ENCODE measurements at regions not wholly inside any gene's neighbourhood (a gene's known extent, or its start where the extent isn't known, plus 50 kb on each side); places are given as distances from the start of the nearest gene placed in this dataset.
"Not testable (repeated sequence)": the region's sequence is repeated elsewhere in the genome, so short reads cannot be mapped to it uniquely, and the experiment has no call there.

DNA sequence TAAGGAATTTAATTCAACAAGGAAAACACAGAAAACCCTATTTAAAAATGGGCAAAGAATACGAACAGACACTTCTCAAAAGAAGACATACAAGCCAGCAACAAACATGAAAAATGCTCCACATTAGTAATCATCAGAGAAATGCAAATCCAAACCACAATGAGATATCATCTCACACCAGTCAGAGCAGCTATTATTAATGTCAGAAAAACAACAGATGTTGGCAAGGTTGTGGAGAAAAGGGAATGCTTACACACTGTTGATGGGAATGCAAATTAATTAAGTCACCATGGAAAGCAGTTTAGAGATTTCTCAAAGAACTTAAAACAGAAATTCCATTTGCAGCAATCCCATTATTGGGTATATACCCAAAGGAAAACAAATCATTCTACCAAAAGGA, 55.2 kb downstream of the GCC1 start:
- DNase-seq = no peak

DNA sequence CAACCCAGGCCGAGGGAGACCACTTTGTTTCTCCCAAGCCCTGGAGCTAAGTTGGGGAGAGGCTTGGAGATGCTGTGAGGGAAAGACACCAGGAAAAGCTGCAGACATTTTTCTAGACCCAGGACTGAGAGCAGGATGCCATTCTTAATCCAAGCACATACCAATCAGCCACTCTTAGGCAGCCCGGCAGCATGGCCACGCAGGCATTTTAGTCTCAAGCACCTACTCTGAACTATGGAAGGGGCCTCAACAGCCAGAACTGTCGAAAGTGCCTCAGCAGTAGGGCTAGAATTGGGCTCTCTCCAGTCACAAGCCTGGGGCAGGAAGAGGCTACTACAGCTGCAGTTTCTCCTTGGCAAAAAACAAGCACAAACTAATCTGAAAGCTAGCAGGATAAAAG, 57.8 kb downstream of the GCC1 start:
- DNase-seq = no peak

DNA sequence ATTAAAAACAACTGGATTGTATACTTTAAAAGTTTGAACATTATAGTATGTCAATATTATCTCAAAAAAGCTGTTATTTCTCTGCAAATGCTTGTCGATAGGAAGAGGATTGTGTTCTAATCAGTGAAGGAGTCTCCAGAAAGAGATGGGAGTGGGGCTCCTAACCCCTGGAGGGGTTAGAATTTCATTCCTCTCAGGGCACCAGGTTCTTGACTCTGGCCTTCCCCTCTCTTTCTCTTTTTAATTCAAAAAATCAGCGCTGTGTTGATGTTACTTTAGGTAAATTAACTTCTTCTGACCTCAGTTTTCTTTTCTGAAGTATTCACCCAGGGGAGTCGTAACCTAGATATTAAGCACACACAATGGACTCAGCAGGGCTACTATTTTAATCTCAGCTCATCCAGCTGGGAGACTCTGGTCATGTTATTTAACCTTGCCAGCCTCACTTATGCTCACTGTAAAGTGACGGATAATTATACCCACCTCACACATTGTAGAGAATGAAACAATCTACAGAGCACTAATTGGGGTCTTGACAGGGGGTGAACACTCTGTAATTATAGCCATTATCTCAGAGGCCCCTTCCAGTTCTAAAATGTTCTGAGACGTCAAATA, 59.4 kb downstream of the GCC1 start:
- no peak for DNase-seq

DNA sequence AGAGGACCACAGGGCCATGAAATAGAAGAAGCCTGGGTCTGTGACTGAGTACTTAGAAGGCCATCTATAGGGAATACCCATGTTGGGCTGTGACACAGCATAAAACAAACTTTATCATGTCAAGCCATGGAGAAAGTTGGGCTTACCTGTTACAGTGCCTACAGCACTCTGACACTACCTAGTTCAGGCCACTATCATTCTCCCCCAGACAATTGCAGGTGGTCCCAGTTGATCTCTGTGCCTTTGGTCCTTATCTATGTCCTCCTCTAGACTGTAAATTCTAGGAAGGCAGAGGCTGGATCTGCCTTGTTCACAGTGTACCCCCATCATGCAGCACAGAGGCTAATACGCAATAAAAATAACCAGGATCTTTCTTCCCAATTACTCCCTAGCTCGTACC, 69.1 kb downstream of the GCC1 start:
- no peak for DNase-seq

DNA sequence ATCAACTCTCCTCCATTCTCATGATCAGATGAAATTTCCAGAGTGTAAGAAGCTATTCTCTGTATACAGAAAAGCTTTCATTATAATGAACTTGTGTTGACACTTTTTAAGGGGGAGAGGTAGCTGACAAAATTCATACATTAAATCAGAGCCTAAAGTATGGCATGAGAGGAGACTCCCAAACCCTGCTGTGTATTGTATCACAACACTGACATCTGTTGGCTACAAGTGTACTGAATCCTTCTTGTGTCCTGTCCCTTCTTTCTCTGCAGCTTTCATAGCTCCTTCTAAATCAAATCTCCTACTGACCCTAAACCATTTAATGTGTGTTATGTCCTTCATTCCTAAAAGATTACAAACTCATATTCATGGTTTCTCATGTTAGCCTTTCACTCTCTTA, 70.9 kb downstream of the GCC1 start:
- DNase-seq = peak in 1 of 2 donors; percentile 44

DNA sequence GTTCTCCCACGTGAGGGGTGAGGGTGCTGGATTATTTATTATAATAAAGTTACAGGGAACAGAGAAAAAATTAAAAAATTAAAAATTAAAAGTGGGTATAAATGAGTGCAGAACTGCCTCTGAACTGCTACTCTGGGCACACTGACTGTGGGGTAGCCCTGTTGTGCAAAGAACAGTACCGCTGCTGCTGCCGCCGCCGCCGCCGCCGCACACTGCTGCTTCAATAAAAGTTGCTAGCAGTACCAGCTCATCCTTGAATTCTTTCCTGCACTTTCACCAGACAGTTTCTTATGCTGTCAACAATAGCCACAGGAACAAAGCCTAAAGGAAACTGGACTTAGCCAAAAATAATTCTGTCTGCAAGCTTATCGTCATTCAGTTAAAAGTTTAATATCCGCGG, 72.1 kb downstream of the GCC1 start:
- DNase-seq = no peak

DNA sequence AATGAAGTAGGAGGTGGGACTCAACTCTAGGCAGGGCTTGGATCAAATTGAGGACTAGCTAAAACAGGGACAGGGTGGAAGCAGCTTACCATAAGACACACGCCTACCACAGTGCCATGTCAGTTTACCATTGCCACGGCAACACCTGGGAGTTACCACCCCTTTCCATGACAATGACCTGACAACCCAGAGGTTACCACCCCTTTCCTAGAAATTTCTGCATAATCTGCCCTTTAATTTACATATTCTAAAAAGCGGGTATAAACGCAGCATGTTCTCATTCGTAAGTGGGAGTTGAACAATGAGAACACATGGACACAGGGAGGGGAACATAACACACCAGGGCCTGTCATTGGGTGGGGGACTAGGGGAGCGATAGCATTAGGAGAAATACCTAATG, 72.7 kb downstream of the GCC1 start:
- no peak for DNase-seq

DNA sequence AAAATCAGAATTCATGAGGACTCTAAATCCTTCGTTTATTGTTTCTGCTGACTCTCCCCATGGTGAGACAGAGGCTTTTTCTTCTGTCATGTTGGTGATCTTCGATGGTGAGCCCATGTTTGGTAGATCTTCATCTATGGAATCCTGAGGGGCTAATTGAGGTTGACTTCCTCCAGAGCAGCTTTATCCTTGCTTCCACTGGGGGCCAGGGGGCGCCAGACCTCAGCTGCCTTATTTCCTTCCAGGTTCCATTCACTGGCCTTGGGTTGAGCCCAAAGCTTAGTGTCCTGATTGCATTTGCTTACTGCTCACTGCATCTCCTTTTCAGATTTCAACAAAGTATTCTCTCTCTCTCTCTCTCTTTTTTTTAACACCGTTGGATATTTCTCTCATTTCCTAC, 80.7 kb downstream of the GCC1 start:
- DNase-seq = no peak

DNA sequence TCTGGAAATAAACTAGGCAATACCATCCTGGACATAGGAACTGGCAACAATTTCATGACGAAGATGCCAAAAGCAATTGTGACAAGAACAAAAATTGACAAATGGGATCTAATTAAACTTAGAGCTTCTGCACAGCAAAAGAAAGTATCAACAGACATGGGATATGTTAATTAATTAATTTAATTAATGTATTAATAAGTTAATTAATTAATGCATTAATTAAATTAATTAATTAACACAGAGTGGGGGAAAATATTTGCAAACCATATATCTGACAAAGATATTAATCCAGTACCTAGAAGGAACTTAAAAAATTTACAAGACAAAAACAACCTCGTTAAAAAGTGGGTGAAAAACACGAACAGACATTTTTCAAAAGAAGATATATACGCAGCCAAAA, 83.6 kb downstream of the GCC1 start:
- no peak for DNase-seq

DNA sequence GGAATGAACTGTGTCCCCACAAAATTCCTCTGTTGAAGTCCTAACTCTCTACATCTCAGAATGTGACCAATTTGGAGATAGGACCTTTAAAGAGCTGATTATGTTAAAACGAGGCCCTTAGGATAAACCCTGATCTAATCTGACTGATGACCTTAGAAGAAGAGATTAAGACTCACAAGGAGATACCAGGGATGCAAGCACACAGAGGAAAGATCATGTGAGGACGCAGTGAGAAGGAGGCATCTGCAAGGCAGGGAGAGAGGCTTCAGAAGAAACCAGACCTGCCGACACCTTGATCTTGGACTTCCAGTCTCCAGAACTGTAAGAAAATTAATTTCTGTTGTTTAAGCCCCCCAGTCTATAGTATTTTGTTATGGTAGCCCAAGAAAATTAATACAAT, 94.9 kb upstream of the ZNF800 start:
- no peak for DNase-seq

DNA sequence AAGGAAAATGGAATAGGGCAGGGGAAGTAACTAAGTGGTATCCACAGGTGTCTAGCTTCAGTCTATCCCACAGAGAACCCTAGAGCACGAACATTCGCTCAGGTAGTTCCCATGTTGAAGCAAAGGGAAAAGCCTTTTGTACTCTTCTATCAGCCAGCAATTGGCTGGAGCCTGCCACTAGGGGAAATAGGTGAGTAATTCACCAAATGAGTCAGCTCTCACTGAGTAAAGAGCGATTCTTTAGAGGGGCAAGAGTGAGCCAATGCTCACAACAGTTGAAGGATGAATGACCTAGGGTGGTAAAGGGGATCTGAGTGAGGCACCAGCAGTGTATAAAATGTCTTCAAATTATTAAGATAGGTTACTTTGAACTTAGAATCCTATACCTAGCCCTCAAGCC, 94.1 kb upstream of the ZNF800 start:
- no peak for DNase-seq

DNA sequence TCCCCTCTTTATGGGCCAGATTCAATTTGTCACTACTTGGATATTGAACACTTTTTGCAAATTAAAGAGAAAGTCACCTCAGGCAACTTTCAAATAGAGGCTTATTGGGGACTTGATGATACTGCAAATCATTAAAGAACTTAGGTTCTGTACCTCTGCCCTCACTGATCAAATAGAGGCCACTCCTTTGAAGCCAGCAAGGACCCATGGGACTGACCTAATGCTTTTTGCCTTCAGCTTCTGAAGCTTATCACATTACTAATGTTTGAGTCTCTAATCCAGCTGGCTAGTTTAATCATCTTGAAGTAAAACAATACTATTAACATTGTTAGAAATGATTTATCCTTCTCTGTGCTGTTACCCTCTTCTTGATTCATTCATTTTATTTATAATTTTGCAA, 93.0 kb upstream of the ZNF800 start:
- no peak for DNase-seq

DNA sequence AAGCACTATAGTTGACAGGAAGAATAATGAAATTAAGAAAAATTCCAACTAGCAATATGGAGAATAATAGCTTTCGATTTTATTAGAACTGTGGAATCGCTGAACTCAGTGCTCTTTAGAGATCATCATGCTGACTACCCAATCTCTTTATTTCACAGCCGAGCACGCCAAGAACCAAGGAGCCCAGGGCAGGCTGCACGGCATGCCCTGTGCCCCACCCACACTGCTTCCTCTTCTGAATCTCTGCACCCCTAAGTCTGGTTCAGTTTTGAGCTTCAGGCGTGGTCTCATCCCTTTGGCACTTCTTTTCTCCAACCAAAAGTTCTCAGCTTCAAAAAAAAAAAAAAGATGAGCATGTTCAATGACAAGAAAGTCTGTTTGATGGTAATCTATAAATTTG, 92.4 kb upstream of the ZNF800 start:
- DNase-seq = no peak

DNA sequence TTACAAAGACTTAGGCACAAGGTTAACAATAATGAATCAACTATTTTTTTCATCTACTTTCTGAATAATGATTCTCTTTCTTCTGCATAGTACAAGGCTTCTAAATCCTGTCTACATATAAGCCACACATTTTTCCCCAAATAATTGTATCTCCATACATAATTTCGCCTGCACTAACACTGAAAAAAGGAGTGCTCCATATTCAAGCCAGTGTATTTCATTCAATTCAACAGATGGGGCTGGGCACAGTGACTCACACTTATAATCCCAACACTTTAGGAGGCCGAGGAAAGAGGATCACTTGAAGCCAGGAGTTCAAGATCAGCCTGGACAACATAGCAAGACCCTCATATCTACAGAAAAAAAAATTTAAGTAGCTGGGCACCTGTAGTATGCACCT, 86.0 kb upstream of the ZNF800 start:
- DNase-seq = no peak

DNA sequence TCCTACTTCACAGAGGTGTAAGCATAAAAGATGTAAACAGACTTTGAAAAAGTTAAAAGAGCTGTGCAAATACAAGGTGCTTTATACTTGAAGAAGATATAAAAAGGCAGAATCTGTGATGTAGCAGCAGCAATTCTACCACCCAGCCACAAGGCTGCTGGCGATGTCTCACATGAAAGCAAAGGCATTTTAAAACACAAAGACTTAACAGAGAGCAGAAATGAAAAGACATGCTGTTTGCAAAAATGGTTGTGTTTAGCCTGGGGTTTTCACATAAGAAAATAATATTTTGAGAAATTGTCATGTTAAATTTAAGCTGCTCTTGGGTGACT, 85.5 kb upstream of the ZNF800 start:
- DNase-seq = no peak

DNA sequence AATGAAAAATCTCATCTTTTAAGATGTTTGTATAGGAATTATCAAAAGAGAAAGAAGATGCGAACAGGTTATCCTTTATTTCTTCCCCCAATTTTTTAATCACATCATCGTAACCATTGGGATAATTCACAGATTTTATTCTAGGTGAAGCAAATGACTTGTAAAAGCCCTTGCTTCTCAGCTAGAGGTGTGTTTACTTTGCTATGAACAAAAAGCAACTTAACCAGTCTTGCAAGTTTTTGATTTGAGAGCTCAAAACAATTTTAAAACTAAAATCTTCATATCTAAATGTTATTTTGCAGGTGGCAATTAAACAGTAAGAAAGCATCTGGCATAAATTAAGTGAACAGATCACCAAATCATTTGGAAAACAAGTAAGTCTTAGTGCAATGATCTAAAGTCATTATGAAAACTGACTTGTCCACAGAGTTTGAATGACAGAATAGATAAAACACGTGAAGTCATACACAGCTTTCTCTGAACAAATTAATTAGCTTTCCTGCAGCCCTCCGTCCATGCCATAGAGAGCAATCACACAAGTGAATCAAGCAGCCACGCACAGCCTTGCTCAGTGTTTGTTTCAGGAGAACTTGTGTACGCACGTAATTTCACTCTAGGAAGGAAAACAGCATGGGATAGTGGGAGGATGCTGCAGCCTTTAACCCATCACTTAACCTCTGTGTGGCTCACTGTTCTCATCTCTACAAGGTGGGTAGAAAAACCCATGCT, 85.0 kb upstream of the ZNF800 start:
- no peak for DNase-seq

DNA sequence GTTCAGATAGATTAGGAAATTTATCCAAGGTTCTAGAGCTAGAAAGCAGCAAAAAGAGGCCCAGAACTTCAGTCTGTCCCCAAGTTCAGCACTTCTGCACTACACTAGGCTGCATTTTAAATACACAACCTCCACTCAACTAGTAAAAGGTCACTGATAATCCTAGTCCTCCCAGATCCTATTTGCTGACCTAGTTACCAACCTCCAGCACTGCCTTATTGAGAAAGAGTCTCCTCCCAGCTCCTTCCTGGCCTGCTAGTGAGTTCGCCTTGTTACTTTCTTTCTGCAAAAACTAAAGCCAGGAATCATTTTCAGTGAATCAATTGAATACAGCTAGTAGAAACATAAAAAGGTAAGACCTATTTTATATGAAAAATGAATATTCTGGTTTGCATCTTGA, 84.1 kb upstream of the ZNF800 start:
- no peak for DNase-seq

DNA sequence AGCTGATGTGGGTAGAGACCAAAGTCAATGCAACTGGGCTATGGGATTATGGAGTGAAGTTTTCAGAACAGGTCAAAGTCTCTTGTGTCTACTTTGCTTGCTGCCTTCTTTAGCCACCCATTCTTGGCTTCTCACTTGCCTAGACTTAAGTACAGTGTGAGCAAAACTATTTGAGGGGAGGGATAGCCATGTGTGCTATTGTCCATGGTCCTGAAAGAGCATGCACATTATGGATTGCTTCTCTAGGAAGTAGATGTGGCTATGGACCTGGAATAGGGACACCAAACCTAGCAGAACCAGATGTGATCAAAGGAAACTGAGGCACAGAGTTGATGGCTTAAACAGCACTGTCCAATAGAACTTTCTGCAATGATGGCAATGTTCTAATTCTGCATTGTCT, 81.9 kb upstream of the ZNF800 start:
- no peak for DNase-seq

DNA sequence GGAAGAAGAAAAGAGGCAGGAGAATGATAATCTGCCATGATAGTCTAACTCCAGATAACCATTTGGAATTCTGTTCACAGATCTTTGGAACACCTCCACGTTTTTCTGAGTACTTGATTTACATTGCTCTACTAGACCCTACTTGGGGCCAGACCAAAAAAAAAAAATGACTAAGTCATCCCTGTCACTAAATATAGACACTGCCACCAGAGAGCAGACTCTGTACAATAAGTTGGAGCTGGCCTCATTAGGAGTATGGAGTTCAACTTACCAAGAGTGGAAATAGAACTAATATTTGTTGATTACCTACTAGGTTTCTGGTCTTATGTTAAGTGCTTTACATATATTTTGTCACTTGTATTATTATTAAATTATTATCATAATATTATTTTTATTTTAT, 80.9 kb upstream of the ZNF800 start:
- DNase-seq = no peak

DNA sequence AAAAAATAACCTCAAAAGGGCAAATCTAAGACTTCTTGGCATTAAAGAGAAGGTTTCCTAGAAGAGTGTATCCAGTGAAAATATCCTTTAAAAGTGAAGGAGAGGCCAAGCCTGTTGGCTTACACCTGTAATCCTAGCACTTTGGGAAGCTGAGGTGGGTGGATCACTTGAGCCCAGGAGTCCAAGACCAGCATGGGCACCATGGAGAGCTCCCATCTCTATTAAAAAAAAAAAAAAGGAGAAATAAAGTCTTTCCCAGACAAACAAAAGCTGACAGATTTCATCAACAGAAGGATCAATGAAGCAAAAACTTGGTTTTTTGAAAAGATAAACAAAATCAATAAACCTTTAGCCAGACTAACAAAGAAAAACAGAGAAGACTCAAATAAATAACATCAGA, 67.6 kb upstream of the ZNF800 start:
- no peak for DNase-seq

DNA sequence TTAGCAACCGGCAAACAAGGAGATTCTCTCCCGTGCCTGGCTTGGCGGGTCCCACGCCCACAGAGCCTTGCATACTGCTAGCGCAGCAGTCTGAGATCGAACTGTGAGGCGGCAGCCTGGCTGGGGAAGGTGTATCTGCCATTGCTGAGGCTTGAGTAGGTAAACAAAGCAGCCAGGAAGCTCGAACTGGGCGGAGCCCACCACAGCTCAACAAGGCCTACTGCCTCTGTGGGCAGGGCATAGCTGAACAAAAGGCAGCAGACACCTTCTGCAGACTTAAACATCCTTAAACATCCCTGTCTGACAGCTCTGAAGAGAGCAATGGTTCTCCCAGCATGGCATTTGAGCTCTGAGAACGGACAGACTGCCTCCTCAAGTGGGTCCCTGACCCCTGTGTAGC, 58.8 kb upstream of the ZNF800 start:
- DNase-seq = not testable (repeated sequence)

DNA sequence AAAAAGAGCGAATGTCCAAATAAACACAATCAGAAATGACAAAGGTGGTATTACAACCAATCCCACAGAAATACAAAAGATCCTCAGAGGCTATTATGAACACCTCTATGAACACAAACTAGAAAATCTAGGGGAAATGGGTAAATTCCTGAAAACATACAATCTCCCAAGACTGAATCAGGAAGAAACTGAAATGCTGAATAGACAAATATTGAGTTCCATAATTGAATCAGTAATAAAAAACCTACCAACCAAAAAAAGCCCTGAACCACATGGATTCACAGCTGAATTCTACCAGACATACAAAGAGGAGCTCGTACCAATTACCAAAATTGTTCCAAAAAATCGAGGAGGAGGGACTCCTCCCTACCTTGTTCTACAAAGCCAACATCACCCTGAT, 56.1 kb upstream of the ZNF800 start:
- DNase-seq = no peak

DNA sequence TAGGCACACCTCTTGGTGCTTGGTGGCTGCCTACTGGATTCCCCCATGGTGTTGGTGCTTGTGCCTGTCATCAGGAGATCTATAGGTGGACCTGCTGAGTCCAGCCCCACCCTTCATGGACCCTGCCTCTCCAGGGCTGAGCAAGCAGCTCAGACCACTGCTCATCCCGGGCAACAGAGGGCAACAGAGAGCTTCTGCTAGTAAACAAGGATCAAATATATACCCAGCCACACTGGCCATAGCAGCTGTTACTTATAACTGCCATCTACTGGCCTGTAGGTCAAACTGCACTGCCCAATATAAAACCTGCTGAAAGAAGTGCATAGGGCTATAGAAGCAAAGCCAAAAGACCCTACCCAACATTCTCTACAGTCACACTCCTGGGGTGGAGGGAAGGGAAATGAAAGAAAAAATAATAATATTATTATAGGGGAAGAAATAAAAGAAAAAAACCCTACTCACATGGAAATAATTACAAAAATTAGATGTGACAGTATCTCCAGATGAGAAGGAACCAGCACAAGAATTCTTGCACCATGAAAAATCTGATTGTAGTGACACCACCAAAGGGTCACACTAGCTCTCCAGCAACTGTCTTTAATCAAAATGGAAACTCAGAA, 54.9 kb upstream of the ZNF800 start:
- no peak for DNase-seq

DNA sequence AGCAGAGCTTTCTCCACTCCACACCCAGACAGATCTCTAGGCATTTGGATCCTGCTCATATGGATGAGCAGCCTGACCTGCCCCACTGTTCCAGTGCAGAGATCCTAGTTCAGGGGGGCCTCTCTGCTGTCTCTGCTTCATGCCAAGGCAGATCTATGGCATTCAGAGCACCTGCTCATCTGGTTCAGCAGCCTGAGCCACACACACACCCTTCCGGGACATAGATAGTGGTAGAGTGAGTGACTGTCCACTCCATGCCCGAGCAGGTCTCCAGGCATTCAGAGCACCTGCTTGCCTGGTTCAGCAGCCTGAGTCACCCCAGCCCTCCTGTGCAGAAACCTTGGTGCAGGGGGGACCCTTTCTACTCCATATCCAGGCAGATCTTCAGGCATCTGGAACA, 54.3 kb upstream of the ZNF800 start:
- no peak for DNase-seq

Measured in hippocampal formation (tissue), 2 donors.